Activated CD4-positive, alpha-beta T cell treated with anti-CD3 and anti-CD28 coated beads for 36 hours (primary cell): ENCODE measurements at regions not wholly inside any gene's neighbourhood (a gene's known extent, or its start where the extent isn't known, plus 50 kb on each side); places are given as distances from the start of the nearest gene placed in this dataset.

Experiments used
- ATAC-seq: fragments of 200-7000 bp; cut with Tn5 transposase; one replicate; pipeline ENCODE4 v1.10.0; 2021; ENCODE audit warnings: mild to moderate bottlenecking, moderate library complexity
- CTCF ChIA-PET: fragments of 350-600 bp; sonication (Branson Sonifier 250); formaldehyde crosslinking; loops from one replicate; lab custom pipeline; 2021; ENCODE audit warnings: antibody characterized with exemption; lab: Charles Lee
- POLR2A ChIA-PET: fragments of 350-600 bp; sonication (Branson Sonifier 250); formaldehyde crosslinking; loops from one replicate; lab custom pipeline; 2021; ENCODE audit warnings: antibody characterized with exemption, inconsistent platforms; lab: Charles Lee
- DNase-seq: peaks from one replicate; pipeline ENCODE4 v3.0.0-alpha.2; 2020
- H3K27ac Mint-ChIP-seq: one replicate; pipeline ENCODE4 v1.8.0; 2021; ENCODE audit warnings: mixed read lengths
- H3K27me3 Mint-ChIP-seq: one replicate; pipeline ENCODE4 v1.8.0; 2021; ENCODE audit warnings: mixed read lengths
- H3K36me3 Mint-ChIP-seq: one replicate; pipeline ENCODE4 v1.8.0; 2021; ENCODE audit warnings: low read depth, mixed read lengths
- H3K4me1 Mint-ChIP-seq: one replicate; pipeline ENCODE4 v1.8.0; 2021; ENCODE audit warnings: mixed read lengths
- H3K4me3 Mint-ChIP-seq: one replicate; pipeline ENCODE4 v1.8.0; 2021; ENCODE audit warnings: mild to moderate bottlenecking, moderate library complexity, mixed read lengths
- H3K9me3 Mint-ChIP-seq: one replicate; pipeline ENCODE4 v1.8.0; 2021; ENCODE audit warnings: low read depth, mixed read lengths
- intact Hi-C, 2 experiments: fragments of 100-400 bp; cut with DNase I in 1 of 2; cut with micrococcal nuclease in 1 of 2; formaldehyde crosslinking; loops; one replicate each; pipeline versions ENCODE4 v1.14.2 to v1.15.1; 2022 to 2024; cut with DNase I, micrococcal nuclease

GRCh38 chr7:130965515-130965914 lies 231.5 kb upstream of the KLF14 start:
- DNase-seq (no peak), ATAC-seq (no peak)
- intact Hi-C loops = loop anchor here in 1 of 2 experiments (10.0 kb wide), 1 partner anchor 219 kb away; no protein-coding TSS in a partner anchor
- peaks cover 65% of the 10 kb centered on the region for H3K4me1 Mint-ChIP-seq
- no peaks in the 10 kb centered on the region for H3K27me3 Mint-ChIP-seq
- peaks cover 19% of the 10 kb centered on the region for H3K36me3 Mint-ChIP-seq
- no peak overlapping the region for H3K27ac Mint-ChIP-seq
- H3K4me3 Mint-ChIP-seq = no peak overlapping the region
- H3K9me3 Mint-ChIP-seq = no peaks in the 10 kb centered on the region
- POLR2A ChIA-PET = no interaction called here
- CTCF ChIA-PET = interaction anchor here (0.9 to 9.2 kb wide), 3 partner anchors 10 to 17 kb away, joined by 3 to 56 read pairs (median 16); no protein-coding TSS in a partner anchor

GRCh38 chr7:130966246-130967009 lies 232.4 kb upstream of the KLF14 start:
- CTCF ChIA-PET = interaction anchor here (0.9 to 2.3 kb wide), 6 partner anchors 9 to 73 kb away, joined by 3 to 16 read pairs (median 4); no protein-coding TSS in a partner anchor
- POLR2A ChIA-PET = no interaction called here
- H3K4me3 Mint-ChIP-seq = peak overlapping the region; percentile 11
- peaks cover 13% of the 10 kb centered on the region for H3K36me3 Mint-ChIP-seq
- intact Hi-C loops = loop anchor here in 1 of 2 experiments (10.0 kb wide), 1 partner anchor 218 kb away; no protein-coding TSS in a partner anchor
- no peaks in the 10 kb centered on the region for H3K9me3 Mint-ChIP-seq
- ATAC-seq = peak; percentile 3
- peak; percentile 39 for DNase-seq
- H3K27ac Mint-ChIP-seq = peak overlapping the region; percentile 87
- peaks cover 73% of the 10 kb centered on the region for H3K4me1 Mint-ChIP-seq
- no peaks in the 10 kb centered on the region for H3K27me3 Mint-ChIP-seq

GRCh38 chr7:130970196-130970595 lies 236.2 kb upstream of the KLF14 start:
- ChIA-PET POLR2A (interaction anchor here (0.6 to 3.5 kb wide), 14 partner anchors 11 to 219 kb away, joined by 3 to 85 read pairs (median 4); no protein-coding TSS in a partner anchor), CTCF (interaction anchor here (0.8 to 2.9 kb wide), 11 partner anchors 9 to 136 kb away, joined by 3 to 45 read pairs (median 8); no protein-coding TSS in a partner anchor)
- ATAC-seq (peak; percentile 24), DNase-seq (peak; percentile 61)
- peak overlapping the region; percentile 63 for H3K4me3 Mint-ChIP-seq
- peaks cover 88% of the 10 kb centered on the region for H3K4me1 Mint-ChIP-seq
- intact Hi-C loops = loop anchor here (1.0 to 5.0 kb wide), 6 partner anchors 9 to 262 kb away; no protein-coding TSS in a partner anchor
- no peaks in the 10 kb centered on the region for H3K27me3 Mint-ChIP-seq
- peak overlapping the region; percentile 98 for H3K27ac Mint-ChIP-seq
- H3K9me3 Mint-ChIP-seq = peaks cover 12% of the 10 kb centered on the region
- peaks cover 36% of the 10 kb centered on the region for H3K36me3 Mint-ChIP-seq

GRCh38 chr7:130970696-130971095 lies 236.7 kb upstream of the KLF14 start:
- Mint-ChIP-seq H3K4me3 (peak overlapping the region; percentile 63), H3K27me3 (no peaks in the 10 kb centered on the region), H3K4me1 (peaks cover 92% of the 10 kb centered on the region), H3K27ac (peak overlapping the region; percentile 98), H3K36me3 (peaks cover 41% of the 10 kb centered on the region), H3K9me3 (peaks cover 17% of the 10 kb centered on the region)
- CTCF ChIA-PET = interaction anchor here (0.5 to 2.9 kb wide), 14 partner anchors 9 to 136 kb away, joined by 3 to 45 read pairs (median 8); no protein-coding TSS in a partner anchor
- peak; percentile 52 for DNase-seq
- peak; percentile 30 for ATAC-seq
- POLR2A ChIA-PET = interaction anchor here (0.6 to 3.5 kb wide), 16 partner anchors 11 to 901 kb away, joined by 3 to 85 read pairs (median 5); partner anchors contain the start of gene KLHDC10
- intact Hi-C loops = loop anchor here (1.0 to 5.0 kb wide), 7 partner anchors 9 to 262 kb away; no protein-coding TSS in a partner anchor

- DNase-seq (peak; percentile 87), ATAC-seq (peak; percentile 70)
- CTCF ChIA-PET = interaction anchor here (0.5 to 2.9 kb wide), 13 partner anchors 8 to 97 kb away, joined by 3 to 45 read pairs (median 8); no protein-coding TSS in a partner anchor
- Mint-ChIP-seq H3K36me3 (peaks cover 43% of the 10 kb centered on the region), H3K4me3 (peak overlapping the region; percentile 63), H3K27ac (peak overlapping the region; percentile 98), H3K4me1 (peaks cover 91% of the 10 kb centered on the region), H3K9me3 (peaks cover 18% of the 10 kb centered on the region), H3K27me3 (no peaks in the 10 kb centered on the region)
- intact Hi-C loops = loop anchor here (1.0 to 5.0 kb wide), 4 partner anchors 14 to 261 kb away; no protein-coding TSS in a partner anchor
- POLR2A ChIA-PET = interaction anchor here (0.6 to 3.5 kb wide), 14 partner anchors 11 to 901 kb away, joined by 3 to 85 read pairs (median 5); partner anchors contain the start of gene KLHDC10
Measured at GRCh38 chr7:130971297-130971696, 237.3 kb upstream of the KLF14 start.

- CTCF ChIA-PET = interaction anchor here (1.0 to 2.9 kb wide), 4 partner anchors 10 to 75 kb away, joined by 4 to 45 read pairs (median 19); no protein-coding TSS in a partner anchor
- peak overlapping the region; percentile 40 for H3K4me3 Mint-ChIP-seq
- peaks cover 46% of the 10 kb centered on the region for H3K36me3 Mint-ChIP-seq
- intact Hi-C loops = loop anchor here (5.0 kb wide), 1 partner anchor 260 kb away; no protein-coding TSS in a partner anchor
- H3K27me3 Mint-ChIP-seq = no peaks in the 10 kb centered on the region
- ATAC-seq (no peak), DNase-seq (no peak)
- POLR2A ChIA-PET = interaction anchor here (1.1 to 3.5 kb wide), 2 partner anchors 10 to 13 kb away, joined by 5 to 85 read pairs; no protein-coding TSS in a partner anchor
- H3K4me1 Mint-ChIP-seq = peaks cover 85% of the 10 kb centered on the region
- peaks cover 18% of the 10 kb centered on the region for H3K9me3 Mint-ChIP-seq
- H3K27ac Mint-ChIP-seq = peak overlapping the region; percentile 98
Measured at GRCh38 chr7:130972201-130972600, 238.2 kb upstream of the KLF14 start.

- H3K27ac Mint-ChIP-seq = peak overlapping the region; percentile 99
- H3K27me3 Mint-ChIP-seq = no peaks in the 10 kb centered on the region
- peak; percentile 57 for DNase-seq
- intact Hi-C loops = loop anchor here (5.0 kb wide), 1 partner anchor 259 kb away; no protein-coding TSS in a partner anchor
- POLR2A ChIA-PET = interaction anchor here (1.0 kb wide), 1 partner anchor 36 kb away, joined by 3 read pairs; no protein-coding TSS in a partner anchor
- peak overlapping the region; percentile 23 for H3K4me3 Mint-ChIP-seq
- ATAC-seq = peak; percentile 63
- H3K9me3 Mint-ChIP-seq = peaks cover 18% of the 10 kb centered on the region
- peaks cover 76% of the 10 kb centered on the region for H3K4me1 Mint-ChIP-seq
- H3K36me3 Mint-ChIP-seq = peaks cover 48% of the 10 kb centered on the region
- CTCF ChIA-PET = interaction anchor here (0.8 to 1.8 kb wide), 3 partner anchors 8 to 66 kb away, joined by 4 to 7 read pairs (median 5); no protein-coding TSS in a partner anchor
Measured at GRCh38 chr7:130973637-130974036, 239.6 kb upstream of the KLF14 start.

- Mint-ChIP-seq H3K4me3 (peak overlapping the region; percentile 23), H3K9me3 (peaks cover 18% of the 10 kb centered on the region), H3K36me3 (peaks cover 48% of the 10 kb centered on the region), H3K4me1 (peaks cover 77% of the 10 kb centered on the region), H3K27me3 (no peaks in the 10 kb centered on the region), H3K27ac (peak overlapping the region; percentile 99)
- DNase-seq = no peak
- ChIA-PET CTCF (interaction anchor here (0.8 to 1.8 kb wide), 5 partner anchors 8 to 77 kb away, joined by 3 to 7 read pairs (median 4); no protein-coding TSS in a partner anchor), POLR2A (interaction anchor here (0.6 to 1.0 kb wide), 4 partner anchors 10 to 45 kb away, joined by 3 read pairs; no protein-coding TSS in a partner anchor)
- intact Hi-C loops = loop anchor here (5.0 kb wide), 1 partner anchor 258 kb away; no protein-coding TSS in a partner anchor
- no peak for ATAC-seq
Measured at GRCh38 chr7:130974169-130974568, 240.2 kb upstream of the KLF14 start.

GRCh38 chr7:130974794-130975193 lies 240.8 kb upstream of the KLF14 start:
- H3K36me3 Mint-ChIP-seq = peaks cover 51% of the 10 kb centered on the region
- H3K4me1 Mint-ChIP-seq = peaks cover 80% of the 10 kb centered on the region
- DNase-seq (no peak), ATAC-seq (no peak)
- H3K9me3 Mint-ChIP-seq = peaks cover 18% of the 10 kb centered on the region
- H3K27me3 Mint-ChIP-seq = no peaks in the 10 kb centered on the region
- ChIA-PET CTCF (interaction anchor here (1.0 to 1.8 kb wide), 6 partner anchors 7 to 76 kb away, joined by 3 to 7 read pairs (median 3); no protein-coding TSS in a partner anchor), POLR2A (interaction anchor here (0.6 to 0.7 kb wide), 3 partner anchors 10 to 46 kb away, joined by 3 read pairs; no protein-coding TSS in a partner anchor)
- intact Hi-C loops = loop anchor here (5.0 kb wide), 1 partner anchor 258 kb away; no protein-coding TSS in a partner anchor
- no peak overlapping the region for H3K4me3 Mint-ChIP-seq
- H3K27ac Mint-ChIP-seq = peak overlapping the region; percentile 99

- DNase-seq (no peak), ATAC-seq (no peak)
- intact Hi-C loops = no loop called here
- Mint-ChIP-seq H3K4me1 (peaks cover 77% of the 10 kb centered on the region), H3K27me3 (no peaks in the 10 kb centered on the region), H3K27ac (peak overlapping the region; percentile 99), H3K9me3 (peaks cover 18% of the 10 kb centered on the region), H3K36me3 (peaks cover 51% of the 10 kb centered on the region), H3K4me3 (no peak overlapping the region)
- POLR2A ChIA-PET = interaction anchor here (0.5 to 1.0 kb wide), 3 partner anchors 13 to 376 kb away, joined by 3 to 4 read pairs (median 3); no protein-coding TSS in a partner anchor
- CTCF ChIA-PET = interaction anchor here (1.0 to 2.0 kb wide), 7 partner anchors 9 to 93 kb away, joined by 3 to 7 read pairs (median 4); no protein-coding TSS in a partner anchor
Measured at GRCh38 chr7:130975731-130976130, 241.7 kb upstream of the KLF14 start.
